ENCODE measurements at regions not wholly inside any gene's neighbourhood (a gene's known extent, or its start where the extent isn't known, plus 50 kb on each side); places are given as distances from the start of the nearest gene placed in this dataset.

DNA sequence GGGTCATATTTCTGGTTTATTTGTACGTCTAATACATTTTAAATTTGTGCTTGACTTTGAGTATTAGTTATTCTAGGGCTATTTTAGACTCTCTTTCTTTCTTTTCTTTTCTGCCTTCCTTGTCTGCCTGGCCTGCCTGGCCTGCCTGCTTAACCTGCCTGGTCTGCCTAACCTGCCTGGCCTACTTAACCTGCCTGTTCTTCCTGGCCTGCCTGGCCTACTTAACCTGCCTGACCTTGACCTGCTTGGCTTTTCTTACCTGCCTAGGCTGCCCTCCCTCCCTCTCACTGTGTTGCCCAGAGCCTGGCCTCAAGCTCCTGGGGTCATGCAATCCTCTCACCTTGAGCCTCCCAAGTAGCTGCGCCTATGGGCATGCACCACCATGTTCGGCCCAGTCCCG lies 83.7 kb downstream of the PMAIP1 start:
- TF ChIP-seq, protein P1, sequence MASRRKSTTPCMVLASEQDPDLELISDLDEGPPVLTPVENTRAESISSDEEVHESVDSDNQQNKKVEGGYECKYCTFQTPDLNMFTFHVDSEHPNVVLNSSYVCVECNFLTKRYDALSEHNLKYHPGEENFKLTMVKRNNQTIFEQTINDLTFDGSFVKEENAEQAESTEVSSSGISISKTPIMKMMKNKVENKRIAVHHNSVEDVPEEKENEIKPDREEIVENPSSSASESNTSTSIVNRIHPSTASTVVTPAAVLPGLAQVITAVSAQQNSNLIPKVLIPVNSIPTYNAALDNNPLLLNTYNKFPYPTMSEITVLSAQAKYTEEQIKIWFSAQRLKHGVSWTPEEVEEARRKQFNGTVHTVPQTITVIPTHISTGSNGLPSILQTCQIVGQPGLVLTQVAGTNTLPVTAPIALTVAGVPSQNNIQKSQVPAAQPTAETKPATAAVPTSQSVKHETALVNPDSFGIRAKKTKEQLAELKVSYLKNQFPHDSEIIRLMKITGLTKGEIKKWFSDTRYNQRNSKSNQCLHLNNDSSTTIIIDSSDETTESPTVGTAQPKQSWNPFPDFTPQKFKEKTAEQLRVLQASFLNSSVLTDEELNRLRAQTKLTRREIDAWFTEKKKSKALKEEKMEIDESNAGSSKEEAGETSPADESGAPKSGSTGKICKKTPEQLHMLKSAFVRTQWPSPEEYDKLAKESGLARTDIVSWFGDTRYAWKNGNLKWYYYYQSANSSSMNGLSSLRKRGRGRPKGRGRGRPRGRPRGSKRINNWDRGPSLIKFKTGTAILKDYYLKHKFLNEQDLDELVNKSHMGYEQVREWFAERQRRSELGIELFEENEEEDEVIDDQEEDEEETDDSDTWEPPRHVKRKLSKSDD (CRISPR knock-in tag; IDR thresholded peaks at IDR 0.05; ENCODE audit: low read depth), result no peak
- TF ChIP-seq HDAC6 (IDR thresholded peaks at IDR 0.05; ENCODE audit: low read depth, low read length), result no peak
- TF ChIP-seq, protein P2, sequence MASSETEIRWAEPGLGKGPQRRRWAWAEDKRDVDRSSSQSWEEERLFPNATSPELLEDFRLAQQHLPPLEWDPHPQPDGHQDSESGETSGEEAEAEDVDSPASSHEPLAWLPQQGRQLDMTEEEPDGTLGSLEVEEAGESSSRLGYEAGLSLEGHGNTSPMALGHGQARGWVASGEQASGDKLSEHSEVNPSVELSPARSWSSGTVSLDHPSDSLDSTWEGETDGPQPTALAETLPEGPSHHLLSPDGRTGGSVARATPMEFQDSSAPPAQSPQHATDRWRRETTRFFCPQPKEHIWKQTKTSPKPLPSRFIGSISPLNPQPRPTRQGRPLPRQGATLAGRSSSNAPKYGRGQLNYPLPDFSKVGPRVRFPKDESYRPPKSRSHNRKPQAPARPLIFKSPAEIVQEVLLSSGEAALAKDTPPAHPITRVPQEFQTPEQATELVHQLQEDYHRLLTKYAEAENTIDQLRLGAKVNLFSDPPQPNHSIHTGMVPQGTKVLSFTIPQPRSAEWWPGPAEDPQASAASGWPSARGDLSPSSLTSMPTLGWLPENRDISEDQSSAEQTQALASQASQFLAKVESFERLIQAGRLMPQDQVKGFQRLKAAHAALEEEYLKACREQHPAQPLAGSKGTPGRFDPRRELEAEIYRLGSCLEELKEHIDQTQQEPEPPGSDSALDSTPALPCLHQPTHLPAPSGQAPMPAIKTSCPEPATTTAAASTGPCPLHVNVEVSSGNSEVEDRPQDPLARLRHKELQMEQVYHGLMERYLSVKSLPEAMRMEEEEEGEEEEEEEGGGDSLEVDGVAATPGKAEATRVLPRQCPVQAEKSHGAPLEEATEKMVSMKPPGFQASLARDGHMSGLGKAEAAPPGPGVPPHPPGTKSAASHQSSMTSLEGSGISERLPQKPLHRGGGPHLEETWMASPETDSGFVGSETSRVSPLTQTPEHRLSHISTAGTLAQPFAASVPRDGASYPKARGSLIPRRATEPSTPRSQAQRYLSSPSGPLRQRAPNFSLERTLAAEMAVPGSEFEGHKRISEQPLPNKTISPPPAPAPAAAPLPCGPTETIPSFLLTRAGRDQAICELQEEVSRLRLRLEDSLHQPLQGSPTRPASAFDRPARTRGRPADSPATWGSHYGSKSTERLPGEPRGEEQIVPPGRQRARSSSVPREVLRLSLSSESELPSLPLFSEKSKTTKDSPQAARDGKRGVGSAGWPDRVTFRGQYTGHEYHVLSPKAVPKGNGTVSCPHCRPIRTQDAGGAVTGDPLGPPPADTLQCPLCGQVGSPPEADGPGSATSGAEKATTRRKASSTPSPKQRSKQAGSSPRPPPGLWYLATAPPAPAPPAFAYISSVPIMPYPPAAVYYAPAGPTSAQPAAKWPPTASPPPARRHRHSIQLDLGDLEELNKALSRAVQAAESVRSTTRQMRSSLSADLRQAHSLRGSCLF (CRISPR knock-in tag; IDR thresholded peaks at IDR 0.05; ENCODE audit: borderline replicate concordance), result no peak
- TF ChIP-seq, protein P3, sequence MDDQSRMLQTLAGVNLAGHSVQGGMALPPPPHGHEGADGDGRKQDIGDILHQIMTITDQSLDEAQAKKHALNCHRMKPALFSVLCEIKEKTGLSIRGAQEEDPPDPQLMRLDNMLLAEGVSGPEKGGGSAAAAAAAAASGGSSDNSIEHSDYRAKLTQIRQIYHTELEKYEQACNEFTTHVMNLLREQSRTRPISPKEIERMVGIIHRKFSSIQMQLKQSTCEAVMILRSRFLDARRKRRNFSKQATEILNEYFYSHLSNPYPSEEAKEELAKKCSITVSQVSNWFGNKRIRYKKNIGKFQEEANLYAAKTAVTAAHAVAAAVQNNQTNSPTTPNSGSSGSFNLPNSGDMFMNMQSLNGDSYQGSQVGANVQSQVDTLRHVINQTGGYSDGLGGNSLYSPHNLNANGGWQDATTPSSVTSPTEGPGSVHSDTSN (CRISPR knock-in tag; IDR thresholded peaks at IDR 0.05; ENCODE audit: borderline replicate concordance), result no peak
- no peak for TF ChIP-seq ZBTB40 (IDR thresholded peaks at IDR 0.05)
- TF ChIP-seq ZBTB40 (CRISPR knock-in tag; IDR thresholded peaks at IDR 0.05), result no peak
- TF ChIP-seq KLF6 (CRISPR knock-in tag; IDR thresholded peaks at IDR 0.05), result no peak
- TF ChIP-seq EZH2 (conservative IDR thresholded peaks at IDR 0.05; ENCODE audit: low read depth, low read length), result no peak
- TF ChIP-seq, protein P4, sequence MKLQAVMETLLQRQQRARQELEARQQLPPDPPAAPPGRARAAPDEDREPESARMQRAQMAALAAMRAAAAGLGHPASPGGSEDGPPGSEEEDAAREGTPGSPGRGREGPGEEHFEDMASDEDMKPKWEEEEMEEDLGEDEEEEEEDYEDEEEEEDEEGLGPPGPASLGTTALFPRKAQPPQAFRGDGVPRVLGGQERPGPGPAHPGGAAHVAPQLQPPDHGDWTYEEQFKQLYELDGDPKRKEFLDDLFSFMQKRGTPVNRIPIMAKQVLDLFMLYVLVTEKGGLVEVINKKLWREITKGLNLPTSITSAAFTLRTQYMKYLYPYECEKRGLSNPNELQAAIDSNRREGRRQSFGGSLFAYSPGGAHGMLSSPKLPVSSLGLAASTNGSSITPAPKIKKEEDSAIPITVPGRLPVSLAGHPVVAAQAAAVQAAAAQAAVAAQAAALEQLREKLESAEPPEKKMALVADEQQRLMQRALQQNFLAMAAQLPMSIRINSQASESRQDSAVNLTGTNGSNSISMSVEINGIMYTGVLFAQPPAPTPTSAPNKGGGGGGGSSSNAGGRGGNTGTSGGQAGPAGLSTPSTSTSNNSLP (IDR thresholded peaks at IDR 0.05; ENCODE audit: low read depth, low read length), result no peak
- TF ChIP-seq MYNN (CRISPR knock-in tag; IDR thresholded peaks at IDR 0.05; ENCODE audit: low read depth), result no peak
- no peak for TF ChIP-seq POLR2A (IDR thresholded peaks at IDR 0.05; ENCODE audit: insufficient read depth in 1 of 2, low read depth in 2 of 2, low read length in 2 of 2)
- TF ChIP-seq CREM (IDR thresholded peaks at IDR 0.05), result no peak
- no peak for TF ChIP-seq CREM (CRISPR knock-in tag; IDR thresholded peaks at IDR 0.05)
